ENCODE measurements at regions not wholly inside any gene's neighbourhood (a gene's known extent, or its start where the extent isn't known, plus 50 kb on each side); places are given as distances from the start of the nearest gene placed in this dataset.

DNA sequence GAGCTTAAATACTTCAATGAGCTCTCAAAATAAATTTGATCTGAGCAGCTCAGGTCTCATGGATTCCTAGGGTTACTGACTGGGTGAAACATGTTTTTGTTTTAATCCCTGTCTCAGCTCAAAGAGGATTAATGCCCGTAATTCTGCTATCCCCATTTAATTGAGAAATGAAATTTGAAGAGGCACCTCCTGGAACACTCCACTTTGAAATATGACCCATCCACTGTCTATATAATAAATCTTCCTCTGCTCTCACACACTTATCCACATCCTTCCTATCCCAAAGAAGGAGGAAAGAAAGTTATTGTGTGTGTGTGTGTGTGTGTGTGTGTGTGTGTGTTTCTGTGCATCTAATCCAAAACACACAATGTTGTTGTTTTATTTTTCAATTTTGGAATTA, 2082.4 kb upstream of the PIK3C3 start:
- no peak for DNase-seq (ENCODE audit: low spot score)

DNA sequence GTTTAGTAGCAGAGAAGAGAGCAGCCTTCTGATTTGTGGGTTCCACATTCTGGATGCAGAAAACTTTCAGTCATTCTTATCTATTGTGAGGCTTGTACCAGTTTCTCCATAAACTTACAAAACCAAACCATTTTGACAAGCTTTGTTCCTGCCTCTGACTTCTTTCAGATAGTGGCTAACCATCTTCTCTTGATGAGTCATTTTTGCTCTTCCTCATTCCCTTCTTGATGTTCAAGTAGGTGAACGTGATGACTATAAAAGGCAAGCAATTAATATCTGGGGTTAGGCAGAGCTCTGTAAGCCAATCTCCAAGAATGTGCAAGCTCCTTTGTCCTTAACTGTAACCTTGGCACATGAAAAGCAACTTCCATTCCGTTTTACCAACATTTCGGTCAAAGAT, 2083.1 kb upstream of the PIK3C3 start:
- DNase-seq (ENCODE audit: low spot score) = no peak

- no peak for DNase-seq (ENCODE audit: low spot score)
Observed at GRCh38 chr18:39870591-39870990, 2084.4 kb upstream of the PIK3C3 start.

GRCh38 chr18:39863916-39864315, 2091.1 kb upstream of the PIK3C3 start:
- no peak for DNase-seq (ENCODE audit: low spot score)

DNA sequence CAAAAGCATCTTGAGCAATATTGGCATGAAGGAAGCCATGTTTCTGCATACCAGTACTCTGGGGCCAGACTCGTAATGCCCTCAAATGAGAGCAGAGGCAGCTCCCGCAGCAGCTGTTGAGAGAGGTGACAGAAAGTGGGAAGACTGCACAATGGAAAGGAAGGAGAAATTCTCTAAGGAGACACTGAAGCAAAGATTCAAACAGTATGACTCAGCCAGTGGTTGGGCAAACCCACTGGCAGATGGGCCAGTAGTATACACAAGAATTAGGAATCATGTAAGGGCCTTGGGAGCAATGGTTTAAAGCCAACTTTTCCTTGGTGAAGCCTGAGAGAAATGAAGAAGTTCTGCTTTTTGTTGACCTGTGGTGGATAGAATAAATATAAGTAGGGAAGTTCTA, 2092.7 kb upstream of the PIK3C3 start:
- DNase-seq (ENCODE audit: low spot score) = no peak

- no peak for DNase-seq (ENCODE audit: low spot score)
Observed at GRCh38 chr18:39854291-39854690, 2100.7 kb upstream of the PIK3C3 start.

DNA sequence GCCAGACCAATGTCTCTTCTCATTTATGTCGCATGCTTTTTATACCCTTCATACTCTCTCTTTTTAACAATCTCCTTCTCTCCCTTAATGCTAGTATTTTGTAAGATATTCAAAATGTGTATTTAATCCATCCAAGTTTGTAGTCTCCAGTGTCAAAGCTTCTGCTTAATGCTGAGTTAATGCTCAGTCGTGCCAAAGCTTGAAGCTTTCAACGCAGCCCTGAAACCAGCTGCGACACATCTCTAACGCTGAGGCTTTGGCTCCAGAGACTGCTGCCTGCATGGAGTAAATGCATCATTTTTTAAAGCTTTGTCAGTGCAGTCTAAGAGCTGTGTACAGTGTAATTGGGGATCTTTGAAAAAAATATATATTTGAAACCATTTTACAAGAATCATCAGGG, 2108.8 kb upstream of the PIK3C3 start:
- DNase-seq (ENCODE audit: low spot score) = no peak

GRCh38 chr18:39845631-39846030, 2109.4 kb upstream of the PIK3C3 start:
- no peak for DNase-seq (ENCODE audit: low spot score)

DNA sequence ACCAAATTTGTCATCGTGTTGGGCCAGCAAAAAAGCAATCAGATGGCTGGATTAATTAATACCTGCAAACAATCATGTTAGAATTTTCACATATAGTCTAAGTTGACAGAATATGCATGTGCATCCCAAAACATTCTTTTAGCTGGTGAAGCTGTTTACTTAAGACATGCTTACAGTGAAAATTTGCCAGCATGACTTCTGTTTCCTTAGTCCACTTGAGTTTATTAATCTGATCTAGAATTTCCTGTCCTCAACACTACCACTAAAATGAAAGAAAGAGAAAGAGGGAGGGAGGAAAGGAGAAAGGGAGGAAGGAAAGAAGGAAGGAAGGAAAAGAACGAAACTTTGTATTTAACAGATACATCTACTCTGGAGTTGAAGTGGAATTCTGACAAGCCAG, 2109.9 kb upstream of the PIK3C3 start:
- DNase-seq (ENCODE audit: low spot score) = no peak

DNA sequence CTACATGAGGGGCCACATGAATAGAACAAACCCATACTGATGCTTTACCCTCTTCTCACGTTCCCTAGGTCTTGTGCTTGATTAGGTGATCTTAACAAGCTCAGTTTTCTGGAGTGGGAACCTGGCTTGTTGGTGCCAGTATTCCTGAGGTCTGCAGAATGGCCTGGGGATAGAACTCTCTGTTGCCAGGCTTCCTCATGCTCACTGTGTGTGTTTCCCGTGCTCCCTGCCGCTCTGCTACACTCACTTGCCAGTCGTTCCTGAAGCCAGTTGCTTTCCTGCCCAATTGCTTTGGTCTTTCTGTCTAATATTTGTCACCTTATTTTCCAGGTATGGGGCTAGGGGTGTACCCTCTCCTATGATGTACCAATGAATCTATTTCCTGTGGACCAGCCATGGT, 2111.5 kb upstream of the PIK3C3 start:
- DNase-seq (ENCODE audit: low spot score) = no peak

GRCh38 chr18:39842366-39842914, 2112.6 kb upstream of the PIK3C3 start:
- DNase-seq (ENCODE audit: low spot score) = no peak

GRCh38 chr18:39841482-39842365, 2113.3 kb upstream of the PIK3C3 start:
- no peak for DNase-seq (ENCODE audit: low spot score)

GRCh38 chr18:39840856-39841481, 2114.1 kb upstream of the PIK3C3 start:
- no peak for DNase-seq (ENCODE audit: low spot score)

DNA sequence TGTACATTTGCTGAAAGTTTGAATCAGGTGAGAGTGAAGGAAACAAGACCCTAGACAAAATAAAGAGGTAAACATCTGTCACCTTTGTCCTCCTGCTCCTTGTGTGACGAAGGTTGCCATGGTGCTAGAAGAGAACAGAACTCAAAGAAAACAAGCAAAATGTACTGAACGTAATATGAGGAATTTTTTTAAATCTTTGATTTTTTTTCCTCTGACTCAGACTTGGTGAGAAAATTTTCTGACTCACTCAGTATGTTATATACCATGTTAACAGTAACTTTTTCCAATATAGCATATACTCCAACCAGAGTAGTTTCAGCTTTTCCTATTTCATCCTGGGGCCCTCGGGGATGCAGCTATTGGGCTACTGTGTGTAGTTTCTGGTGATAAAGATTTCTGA, 2114.6 kb upstream of the PIK3C3 start:
- DNase-seq (ENCODE audit: low spot score) = no peak

GRCh38 chr18:39839782-39840181, 2115.3 kb upstream of the PIK3C3 start:
- DNase-seq (ENCODE audit: low spot score) = no peak

GRCh38 chr18:39838831-39839230, 2116.2 kb upstream of the PIK3C3 start:
- DNase-seq (ENCODE audit: low spot score) = no peak

GRCh38 chr18:39835303-39836030, 2119.6 kb upstream of the PIK3C3 start:
- DNase-seq (ENCODE audit: low spot score) = no peak

DNA sequence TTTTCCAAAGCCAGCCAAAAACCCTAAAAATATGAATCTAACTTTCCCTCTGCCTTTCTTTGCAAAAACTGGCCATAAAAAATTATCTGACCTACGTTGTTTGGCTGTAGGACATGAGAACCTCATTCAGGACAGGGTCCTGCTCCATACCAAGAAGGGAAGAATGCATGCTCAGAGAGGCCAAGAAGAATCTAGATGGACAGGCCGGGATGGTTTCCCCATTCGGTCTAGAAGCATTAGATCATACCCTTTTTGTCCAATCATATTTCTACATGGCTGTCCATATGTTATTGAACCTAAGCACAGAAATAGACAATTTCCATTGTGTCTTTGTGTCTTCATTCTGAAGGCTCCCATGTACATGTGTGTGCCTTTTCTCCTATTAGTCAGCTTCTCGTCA, 2120.4 kb upstream of the PIK3C3 start:
- DNase-seq (ENCODE audit: low spot score) = no peak

DNA sequence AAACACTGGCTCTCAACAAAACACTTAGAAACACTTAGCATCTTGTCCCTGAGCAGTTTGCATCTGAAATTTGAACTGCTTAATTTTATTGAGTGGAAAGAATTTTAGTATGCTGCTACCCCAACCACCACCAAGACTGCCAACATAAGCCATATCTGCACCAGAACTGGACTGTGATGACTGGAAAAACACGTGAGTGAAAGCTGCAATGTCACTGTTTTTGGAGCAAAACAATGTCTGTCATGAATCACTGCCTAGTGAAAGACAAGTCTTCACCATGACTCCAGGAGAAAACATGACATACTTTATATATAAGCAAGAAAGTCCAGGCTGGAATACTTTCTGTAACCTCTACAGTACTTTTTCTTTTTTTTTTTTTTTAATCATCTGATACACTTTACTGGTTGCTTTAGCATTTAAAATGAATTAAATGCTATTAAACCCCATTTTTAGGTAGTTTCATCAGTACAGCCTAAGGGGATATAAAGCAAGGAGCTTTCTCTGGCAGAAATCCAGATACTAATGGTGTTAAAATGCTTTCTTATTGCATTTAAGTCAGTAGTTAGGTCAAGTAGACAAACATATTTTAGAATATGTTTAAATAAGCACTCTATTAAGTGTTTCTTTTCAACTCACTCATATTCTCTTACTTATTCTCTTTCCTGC, 2129.4 kb upstream of the PIK3C3 start:
- DNase-seq (ENCODE audit: low spot score) = no peak

- no peak for DNase-seq (ENCODE audit: low spot score)
Observed at GRCh38 chr18:39806525-39806924, 2148.5 kb upstream of the PIK3C3 start.

GRCh38 chr18:39805218-39805617, 2149.8 kb upstream of the PIK3C3 start:
- no peak for DNase-seq (ENCODE audit: low spot score)

- DNase-seq (ENCODE audit: low spot score) = no peak
Observed at GRCh38 chr18:39802648-39803229, 2152.3 kb upstream of the PIK3C3 start.
